GM21717 (cell line): ENCODE measurements at regions not wholly inside any gene's neighbourhood (a gene's known extent, or its start where the extent isn't known, plus 50 kb on each side); places are given as distances from the start of the nearest gene placed in this dataset.
"Not testable (repeated sequence)": the region's sequence is repeated elsewhere in the genome, so short reads cannot be mapped to it uniquely, and the experiment has no call there.

Experiments used
- ATAC-seq: cut with Tn5 transposase; IDR thresholded peaks from one replicate; pipeline ENCODE4 v1.9.1; 2021; ENCODE audit warnings: mild to moderate bottlenecking, moderate library complexity; ENCODE audit not compliant: unreplicated experiment

DNA sequence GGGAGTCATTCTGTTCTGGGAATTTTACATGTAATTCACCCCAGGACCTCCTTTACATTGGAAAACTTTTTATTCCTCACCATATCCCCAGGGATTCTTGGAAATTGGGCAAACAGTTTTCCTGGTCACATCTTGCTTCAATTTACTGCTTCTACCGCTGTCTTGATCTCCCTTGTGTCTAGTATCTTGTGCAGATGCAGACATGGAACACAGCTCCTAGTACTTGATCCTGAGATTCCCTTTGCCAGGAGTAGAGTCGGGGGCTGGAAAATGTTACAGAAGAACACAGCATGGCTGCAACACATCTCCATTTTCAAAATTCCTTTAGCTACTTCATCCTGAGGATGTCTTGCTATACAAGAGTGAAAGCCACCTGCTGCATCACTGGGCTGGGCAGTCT is 472.8 kb downstream of the PLCL1 start:
- ATAC-seq = no peak

DNA sequence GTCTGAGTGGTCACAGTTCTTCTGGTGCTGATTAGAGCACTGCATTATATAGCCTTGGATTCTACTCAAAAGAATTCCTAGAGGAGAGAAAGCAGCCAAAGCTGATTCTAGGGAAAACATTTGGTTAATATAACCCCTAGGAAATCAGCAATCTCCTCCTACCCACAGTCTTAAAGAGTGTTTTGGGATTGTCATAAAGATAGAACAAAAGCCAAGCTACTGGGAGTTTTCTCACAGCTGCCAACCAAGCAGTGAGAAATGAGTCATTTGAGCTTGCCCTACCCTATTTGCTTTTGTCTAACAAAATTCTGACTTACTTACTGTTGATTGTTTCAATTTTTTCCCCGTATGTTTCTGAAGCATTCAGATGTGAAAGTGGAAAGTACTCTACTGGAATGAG is 469.3 kb downstream of the PLCL1 start:
- no peak for ATAC-seq

DNA sequence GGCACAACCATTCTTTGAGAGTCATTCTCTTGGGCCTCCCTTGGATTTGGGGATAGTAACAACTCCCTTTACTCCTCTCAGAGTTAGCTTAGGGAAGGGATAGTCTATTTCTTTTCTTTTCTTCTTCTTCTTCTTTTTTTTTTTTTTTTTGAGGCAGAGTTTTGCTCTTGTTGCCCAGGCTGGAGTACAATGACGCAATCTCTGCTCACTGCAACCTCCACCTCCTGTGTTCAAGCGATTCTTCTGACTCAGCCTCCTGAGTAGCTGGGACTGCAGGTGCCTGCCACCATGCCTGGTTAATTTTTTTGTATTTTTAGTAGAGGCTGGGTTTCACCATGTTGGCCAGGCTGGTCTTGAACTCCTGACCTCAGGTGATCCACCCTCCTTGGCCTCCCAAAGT is 465.8 kb downstream of the PLCL1 start:
- not testable (repeated sequence) for ATAC-seq

DNA sequence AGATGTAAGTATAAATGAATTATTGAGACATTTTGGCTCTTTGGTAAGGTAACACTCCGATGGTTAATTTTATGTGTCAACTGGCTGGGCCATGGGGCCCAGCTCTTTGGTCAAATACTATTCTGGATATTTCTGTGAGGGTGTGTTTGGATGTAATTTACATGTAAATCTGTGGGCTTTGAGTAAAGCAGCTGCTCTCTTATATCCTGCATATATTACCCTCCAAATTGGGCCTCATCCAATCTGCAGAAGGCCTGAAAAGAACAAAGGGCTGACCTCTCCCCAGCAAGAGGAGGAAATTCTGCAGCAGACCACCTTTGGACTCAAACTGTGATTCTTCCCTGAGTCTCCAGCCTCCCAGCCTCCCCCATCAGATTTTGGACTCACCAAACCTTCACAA is 464.1 kb downstream of the PLCL1 start:
- no peak for ATAC-seq

DNA sequence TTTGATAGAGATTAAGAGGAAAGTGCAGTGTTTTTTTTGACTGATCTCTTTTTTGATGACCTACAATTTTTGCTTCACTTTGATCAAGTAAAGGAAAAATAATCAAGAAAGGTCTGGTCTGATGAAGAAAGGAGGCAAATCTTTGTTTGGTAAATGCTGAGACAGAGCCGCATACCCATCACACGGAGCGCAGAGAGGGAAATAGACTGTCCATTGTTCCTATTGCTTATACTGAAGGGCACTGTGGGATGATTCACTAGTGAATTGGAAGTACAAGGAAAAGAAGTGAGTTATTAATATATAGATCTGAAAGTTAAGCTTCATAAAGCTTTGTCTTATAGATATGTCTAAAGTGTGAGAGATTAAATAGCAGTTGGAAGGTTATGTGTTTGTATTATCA is 455.1 kb downstream of the PLCL1 start:
- ATAC-seq = no peak

DNA sequence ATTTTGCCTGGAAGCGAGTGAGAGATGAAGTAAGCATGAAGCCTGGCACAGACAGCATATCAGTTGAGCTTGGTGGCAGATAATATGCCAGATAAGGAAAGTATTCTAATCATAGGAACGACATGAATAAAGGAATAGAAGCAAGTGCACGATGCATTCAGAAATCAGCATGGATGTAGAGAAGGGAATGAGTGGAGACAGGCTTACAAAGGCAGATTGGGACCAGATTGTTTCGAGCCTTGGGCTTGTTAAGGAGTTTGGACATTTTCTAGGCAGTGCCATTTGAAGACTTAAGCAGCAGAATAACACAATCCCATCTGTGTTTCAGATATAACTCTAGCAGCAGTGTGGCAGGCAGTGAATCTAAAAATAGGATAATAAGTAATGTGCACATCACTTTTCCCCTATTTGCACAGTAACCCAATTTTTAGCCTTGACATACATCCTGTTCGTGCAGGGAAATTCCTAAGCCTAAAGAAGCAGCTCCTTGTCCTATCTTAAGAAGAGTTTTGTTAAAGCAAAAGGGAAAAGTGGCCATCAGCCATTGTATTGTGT is 450.2 kb downstream of the PLCL1 start:
- ATAC-seq = no peak

DNA sequence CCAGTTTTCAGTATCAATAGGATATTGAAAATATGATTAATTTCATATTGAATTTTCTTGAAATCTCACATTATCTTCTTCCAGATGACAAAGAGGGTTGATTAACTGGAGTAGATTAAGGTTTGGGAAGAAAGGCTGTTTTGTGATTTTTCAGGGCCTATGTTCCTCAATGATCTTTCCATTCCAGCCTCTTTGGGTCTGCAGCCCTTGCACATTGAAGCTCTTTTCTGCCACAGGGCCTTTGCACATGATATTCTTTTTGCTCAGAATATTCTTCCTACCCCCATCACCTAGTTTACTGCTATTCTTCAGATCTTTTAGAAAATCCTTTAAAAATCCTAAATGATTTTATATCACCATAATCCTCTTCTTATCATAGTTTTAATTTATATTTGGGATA is 449.6 kb downstream of the PLCL1 start:
- no peak for ATAC-seq

DNA sequence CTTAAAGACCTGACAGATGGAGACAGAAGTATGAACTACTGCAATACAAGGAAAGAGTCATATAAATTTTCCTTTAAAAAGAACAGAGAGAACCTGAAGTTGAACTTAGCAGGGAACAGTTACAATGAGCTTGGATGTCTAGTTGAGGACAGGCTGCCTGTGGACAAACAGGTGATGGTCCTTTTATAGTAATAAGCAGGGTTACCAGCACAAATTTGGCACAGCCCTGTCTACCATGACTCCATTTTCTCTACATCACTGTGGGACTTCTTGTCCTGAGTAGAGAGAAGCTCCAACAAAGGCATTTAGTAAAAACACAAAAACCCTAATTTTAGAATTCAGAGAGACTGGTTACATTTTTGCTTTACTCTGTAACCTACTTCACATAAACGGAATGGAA is 448.1 kb downstream of the PLCL1 start:
- no peak for ATAC-seq

DNA sequence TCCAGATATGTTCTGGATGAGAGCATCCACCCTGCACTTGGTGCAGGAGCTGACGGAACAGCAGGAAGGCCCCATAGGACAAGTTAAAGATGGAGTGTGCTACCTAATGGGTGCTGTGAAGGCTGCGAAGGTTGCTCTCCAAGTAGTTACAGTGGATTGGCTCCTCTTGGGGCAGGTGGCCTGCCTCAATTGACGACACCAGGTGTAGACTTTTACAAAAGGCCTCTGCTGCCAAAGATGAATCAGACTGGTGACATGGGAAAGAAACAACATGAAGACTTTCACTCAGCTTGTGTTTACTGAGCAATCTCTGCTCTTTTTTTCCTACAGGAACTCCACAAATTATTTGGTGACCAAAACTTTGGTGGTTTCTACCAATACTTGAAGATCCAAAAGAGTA is 437.7 kb downstream of the PLCL1 start:
- no peak for ATAC-seq

DNA sequence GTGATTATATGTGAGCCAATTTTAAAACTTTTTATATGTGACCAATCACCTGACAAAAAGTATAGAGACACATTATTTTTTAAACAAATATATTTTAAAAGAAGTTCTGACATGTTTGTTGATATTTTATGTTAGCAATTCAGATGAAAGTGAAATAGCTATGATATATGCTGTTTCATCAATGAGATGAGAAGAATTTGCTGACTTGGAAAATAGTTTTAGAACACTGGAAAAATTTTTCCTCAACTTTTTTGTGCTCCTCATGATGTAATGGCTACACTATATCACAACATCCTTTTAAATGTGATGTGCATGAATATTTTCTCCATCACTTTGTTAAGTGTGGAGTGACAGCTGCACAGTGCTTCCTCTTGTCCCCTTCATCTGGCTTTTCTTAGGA is 434.0 kb downstream of the PLCL1 start:
- ATAC-seq = no peak

DNA sequence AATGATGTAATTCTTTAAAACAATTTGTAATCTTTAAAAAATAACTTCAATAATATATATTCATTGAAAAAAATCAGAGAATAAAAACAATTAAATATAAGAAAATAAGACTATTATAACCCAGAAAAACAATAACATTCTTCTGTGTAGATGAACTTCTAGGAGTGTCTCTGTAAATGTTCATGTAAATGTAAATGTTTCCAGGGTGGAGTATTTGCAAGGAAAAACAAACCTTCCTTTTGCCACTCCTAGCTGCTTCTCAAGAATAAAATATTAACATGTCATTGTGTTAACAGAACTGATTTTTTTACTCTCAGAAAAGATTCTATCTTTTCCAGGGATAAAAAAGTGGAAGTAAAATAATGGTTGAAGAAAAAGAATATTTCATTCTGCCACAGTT is 431.9 kb downstream of the PLCL1 start:
- no peak for ATAC-seq

DNA sequence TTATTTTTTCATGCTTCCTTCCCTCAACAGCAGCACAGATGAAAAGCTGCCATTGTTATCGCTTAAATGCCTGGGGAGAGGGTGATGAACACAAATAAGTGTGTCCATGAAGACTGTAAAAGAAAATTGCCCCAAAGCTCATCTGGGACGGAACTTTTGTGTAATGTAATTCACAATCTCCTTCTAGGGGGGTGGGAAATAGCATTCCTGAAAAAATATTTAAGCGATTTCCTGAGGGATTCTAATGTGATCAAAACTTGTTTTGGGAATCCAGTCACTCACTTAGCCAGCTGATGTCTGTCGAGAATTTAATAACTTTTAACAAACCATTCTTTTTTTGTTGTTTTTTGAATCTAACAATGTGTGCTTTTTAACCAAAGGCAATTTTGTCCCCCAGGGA is 427.9 kb downstream of the PLCL1 start:
- ATAC-seq = no peak

DNA sequence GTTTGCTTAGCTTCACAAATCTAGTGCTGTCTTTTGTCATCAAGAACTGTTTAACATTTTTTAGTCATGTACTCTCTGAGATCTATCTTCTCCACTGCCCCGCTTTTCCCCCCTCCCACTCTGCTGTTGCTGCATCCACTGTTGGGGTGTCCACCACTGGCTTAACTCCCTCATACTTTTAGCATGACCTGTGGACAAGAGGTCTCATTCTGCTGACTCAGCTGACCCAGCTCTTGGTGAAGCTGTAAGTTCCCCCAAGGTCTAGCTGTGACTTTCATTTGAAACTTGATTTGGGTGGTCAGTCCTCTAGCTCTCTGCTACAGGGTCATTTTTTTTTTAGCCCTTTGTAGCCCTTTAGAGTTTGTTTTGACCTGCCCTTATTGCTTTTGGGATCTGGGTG is 427.2 kb downstream of the PLCL1 start:
- no peak for ATAC-seq

DNA sequence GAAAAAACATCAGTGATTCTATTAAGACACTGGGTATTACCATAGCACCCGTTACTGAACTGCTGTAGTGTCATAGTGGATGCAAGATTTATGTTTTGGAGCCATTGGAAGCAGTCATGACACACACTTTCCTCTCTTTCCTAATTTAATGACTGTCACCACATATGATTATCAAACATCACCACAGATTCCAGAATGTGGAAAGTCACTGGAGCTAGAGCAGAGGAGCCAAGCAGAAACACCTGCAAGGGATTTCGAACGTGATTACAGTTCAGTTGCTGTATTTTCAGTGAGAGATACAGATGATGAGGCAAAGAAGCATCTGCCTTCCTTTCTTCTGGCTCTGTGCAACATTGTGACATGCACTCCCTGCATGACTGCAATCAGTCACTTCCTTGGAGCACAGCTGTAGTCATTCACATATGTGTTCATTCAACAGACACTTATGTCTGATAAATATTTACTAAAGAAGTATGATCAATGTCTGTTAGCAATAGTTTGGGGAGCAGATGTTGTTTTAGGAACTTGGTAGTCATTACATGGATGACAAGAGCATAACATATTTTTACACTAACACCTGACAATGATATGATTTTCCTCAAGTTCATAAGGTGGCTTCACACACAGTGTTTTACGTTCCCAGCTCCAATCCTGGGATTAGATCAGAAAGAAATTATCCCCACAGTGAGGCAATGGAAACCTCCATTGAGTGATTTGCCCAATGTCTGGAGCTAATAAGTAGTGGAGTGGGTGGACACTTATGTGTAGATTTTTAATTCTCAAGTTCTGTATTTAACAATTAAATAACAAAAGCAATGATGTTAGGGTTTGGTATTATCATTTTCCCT is 416.6 kb downstream of the PLCL1 start:
- ATAC-seq = no peak

DNA sequence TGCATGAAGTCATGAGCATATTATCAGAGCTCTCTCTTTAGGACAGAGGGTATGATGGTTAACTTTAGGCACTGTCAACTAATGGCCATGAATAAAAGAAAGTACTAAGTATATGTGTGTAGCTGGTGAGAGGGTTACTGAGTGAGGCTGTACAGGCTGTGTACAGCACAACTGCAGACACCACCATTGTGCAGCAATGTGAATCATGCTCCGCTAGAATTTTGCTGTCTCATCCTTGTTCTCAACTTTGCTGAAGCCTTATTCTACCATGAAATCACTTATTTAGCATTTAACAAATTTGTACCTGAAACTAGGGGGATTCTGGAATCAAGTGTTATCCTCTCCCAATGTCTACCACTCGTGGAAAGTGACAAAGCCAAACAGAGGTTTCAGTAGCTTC is 414.9 kb downstream of the PLCL1 start:
- ATAC-seq = no peak

DNA sequence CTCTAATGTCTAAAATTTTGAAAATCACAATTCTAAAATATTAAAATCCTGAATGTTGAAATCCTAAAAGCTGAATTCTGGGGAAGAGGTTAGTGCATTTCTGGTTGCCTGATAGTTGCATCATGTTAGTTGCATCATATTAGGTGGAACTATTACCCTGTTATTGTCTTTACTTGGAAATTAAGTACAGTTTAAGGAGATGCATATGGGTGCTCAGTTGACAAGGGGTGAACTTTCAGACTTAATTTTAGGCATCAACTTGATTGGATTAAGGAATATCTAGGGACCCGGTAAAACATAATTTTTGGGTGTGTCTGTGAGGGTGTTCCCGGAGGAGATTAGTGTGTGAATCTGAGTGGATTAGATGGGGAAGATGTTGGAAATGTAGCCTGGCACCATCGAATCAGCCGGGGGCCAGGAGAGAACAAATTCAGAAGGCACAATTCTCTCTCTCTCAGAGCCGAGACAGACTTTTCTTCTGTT is 409.8 kb downstream of the PLCL1 start:
- ATAC-seq = no peak

DNA sequence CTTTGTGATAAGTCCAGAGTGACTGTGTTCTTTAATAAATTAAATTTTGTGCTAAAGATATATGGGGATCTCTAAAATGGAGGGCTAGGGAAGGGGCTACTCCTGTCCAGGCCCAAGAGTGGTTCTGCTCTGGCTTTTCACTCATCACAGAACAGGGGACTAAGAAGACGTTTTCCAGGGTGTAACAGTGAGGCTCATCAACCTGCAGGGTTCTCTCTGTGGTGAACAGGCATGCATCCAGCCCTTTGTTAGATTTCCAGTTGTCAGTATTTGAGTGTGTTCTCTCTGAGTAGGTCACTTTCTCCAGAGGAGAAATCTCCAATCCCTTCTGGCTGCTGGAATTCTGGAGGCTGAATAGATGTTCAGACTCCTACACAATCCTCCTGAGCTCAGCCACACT is 408.9 kb downstream of the PLCL1 start:
- ATAC-seq = no peak

DNA sequence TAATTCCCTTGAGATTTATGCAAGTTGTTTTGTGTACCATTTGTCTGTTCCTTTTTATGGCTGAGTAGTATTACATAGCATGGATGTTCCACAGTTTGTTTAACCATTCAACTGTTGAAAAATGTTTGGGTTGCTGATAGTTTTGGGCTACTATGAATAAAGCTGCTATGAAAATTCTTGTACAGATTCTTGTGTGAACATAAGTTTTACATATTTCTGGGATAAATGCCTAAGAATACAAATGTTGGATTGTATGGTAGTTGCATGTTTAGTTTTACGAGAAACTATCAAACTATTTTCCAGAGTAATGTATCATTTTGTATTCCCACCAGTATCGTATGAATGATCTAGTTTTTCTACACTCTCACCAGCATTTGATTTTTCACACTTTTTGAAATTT is 407.3 kb downstream of the PLCL1 start:
- ATAC-seq = no peak

DNA sequence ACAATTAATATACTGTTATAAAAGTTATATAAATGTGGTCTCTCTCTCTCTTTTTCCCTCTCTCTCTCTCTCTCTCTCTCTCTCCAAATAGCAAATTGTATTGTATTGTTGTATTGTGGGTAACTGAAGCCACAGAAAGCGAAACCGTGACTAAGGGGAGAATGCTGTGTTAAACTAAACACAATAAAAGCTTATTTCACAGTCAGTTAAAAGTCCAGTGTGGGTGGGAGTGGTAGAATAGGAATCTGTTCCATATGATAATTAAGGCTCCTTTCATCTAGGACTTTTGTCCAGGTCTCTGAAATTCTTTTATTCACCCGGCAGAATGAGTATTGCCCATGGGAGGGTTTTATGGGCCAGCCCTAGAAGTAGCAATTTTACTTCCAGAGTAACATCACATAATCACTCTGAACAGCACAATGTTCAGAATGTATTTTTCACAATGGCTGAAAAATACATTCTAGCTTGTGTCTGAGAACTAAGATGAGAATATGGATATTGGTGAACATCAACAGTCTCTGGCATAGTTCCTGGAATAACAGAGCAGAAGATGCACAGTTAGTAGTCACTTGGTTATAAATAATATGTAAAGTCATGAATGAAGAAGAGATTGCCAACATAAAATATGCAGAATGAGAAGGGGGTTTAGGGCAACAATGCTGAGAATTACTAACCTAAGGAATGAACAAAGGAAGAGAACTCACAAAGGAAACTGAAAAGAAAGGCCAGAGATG is 399.1 kb downstream of the PLCL1 start:
- ATAC-seq = no peak
